ENCODE measurements at regions not wholly inside any gene's neighbourhood (a gene's known extent, or its start where the extent isn't known, plus 50 kb on each side); places are given as distances from the start of the nearest gene placed in this dataset.

GRCh38 chr2:220034426-220035130 lies 407.1 kb downstream of the SLC4A3 start:
- Mint-ChIP-seq H3K9me3 (peaks cover 3% of the 10 kb centered on the region), H3K4me1 (no peaks in the 10 kb centered on the region), H3K36me3 (ENCODE audit: low read depth) (no peaks in the 10 kb centered on the region), H3K27me3 (peaks cover 3% of the 10 kb centered on the region), H3K27ac (no peak overlapping the region), H3K4me3 (no peak overlapping the region)
- ATAC-seq (replicated peaks) = no peak

GRCh38 chr2:220036431-220036830 lies 409.0 kb downstream of the SLC4A3 start:
- H3K36me3 Mint-ChIP-seq (ENCODE audit: low read depth) = no peaks in the 10 kb centered on the region
- no peak for ATAC-seq (replicated peaks)
- H3K4me3 Mint-ChIP-seq = no peak overlapping the region

GRCh38 chr2:220040346-220040745 lies 412.9 kb downstream of the SLC4A3 start:
- peaks cover 5% of the 10 kb centered on the region for H3K27me3 Mint-ChIP-seq
- no peaks in the 10 kb centered on the region for H3K36me3 Mint-ChIP-seq (ENCODE audit: low read depth)
- ATAC-seq (replicated peaks) = no peak
- no peaks in the 10 kb centered on the region for H3K9me3 Mint-ChIP-seq
- no peak overlapping the region for H3K4me3 Mint-ChIP-seq
- no peaks in the 10 kb centered on the region for H3K4me1 Mint-ChIP-seq
- H3K27ac Mint-ChIP-seq = no peak overlapping the region

More at GRCh38 chr2:220036431-220036830, 409.0 kb downstream of the SLC4A3 start:
- H3K4me1 Mint-ChIP-seq = no peaks in the 10 kb centered on the region
- H3K9me3 Mint-ChIP-seq = no peaks in the 10 kb centered on the region
- H3K27ac Mint-ChIP-seq = no peak overlapping the region
- peaks cover 3% of the 10 kb centered on the region for H3K27me3 Mint-ChIP-seq

- Mint-ChIP-seq H3K9me3 (no peaks in the 10 kb centered on the region), H3K36me3 (ENCODE audit: low read depth) (no peaks in the 10 kb centered on the region), H3K27ac (no peak overlapping the region), H3K4me1 (no peaks in the 10 kb centered on the region), H3K27me3 (peaks cover 9% of the 10 kb centered on the region), H3K4me3 (no peak overlapping the region)
- ATAC-seq (replicated peaks) = no peak
These were observed 414.0 kb downstream of the SLC4A3 start for GRCh38 chr2:220041447-220041846.

- H3K4me1 Mint-ChIP-seq = no peaks in the 10 kb centered on the region
- H3K36me3 Mint-ChIP-seq (ENCODE audit: low read depth) = no peaks in the 10 kb centered on the region
- H3K27me3 Mint-ChIP-seq = peaks cover 10% of the 10 kb centered on the region
- H3K4me3 Mint-ChIP-seq = no peak overlapping the region
- H3K27ac Mint-ChIP-seq = no peak overlapping the region
- no peaks in the 10 kb centered on the region for H3K9me3 Mint-ChIP-seq
- ATAC-seq (replicated peaks) = no peak
These were observed 415.9 kb downstream of the SLC4A3 start for GRCh38 chr2:220043155-220043989.

- H3K4me3 Mint-ChIP-seq = no peak overlapping the region
- no peaks in the 10 kb centered on the region for H3K4me1 Mint-ChIP-seq
- H3K27ac Mint-ChIP-seq = no peak overlapping the region
- no peaks in the 10 kb centered on the region for H3K9me3 Mint-ChIP-seq
- no peaks in the 10 kb centered on the region for H3K36me3 Mint-ChIP-seq (ENCODE audit: low read depth)
- peaks cover 15% of the 10 kb centered on the region for H3K27me3 Mint-ChIP-seq
- ATAC-seq (replicated peaks) = no peak
These were observed 416.5 kb downstream of the SLC4A3 start for GRCh38 chr2:220043990-220044335.

GRCh38 chr2:220044383-220044782 lies 417.0 kb downstream of the SLC4A3 start:
- H3K9me3 Mint-ChIP-seq = no peaks in the 10 kb centered on the region
- H3K27me3 Mint-ChIP-seq = peaks cover 15% of the 10 kb centered on the region
- H3K36me3 Mint-ChIP-seq (ENCODE audit: low read depth) = no peaks in the 10 kb centered on the region
- ATAC-seq (replicated peaks) = no peak
- no peak overlapping the region for H3K27ac Mint-ChIP-seq
- H3K4me1 Mint-ChIP-seq = no peaks in the 10 kb centered on the region
- H3K4me3 Mint-ChIP-seq = no peak overlapping the region

GRCh38 chr2:220046507-220046906 lies 419.1 kb downstream of the SLC4A3 start:
- Mint-ChIP-seq H3K27me3 (peaks cover 15% of the 10 kb centered on the region), H3K4me1 (no peaks in the 10 kb centered on the region), H3K27ac (no peak overlapping the region), H3K36me3 (ENCODE audit: low read depth) (no peaks in the 10 kb centered on the region), H3K4me3 (no peak overlapping the region), H3K9me3 (no peaks in the 10 kb centered on the region)
- no peak for ATAC-seq (replicated peaks)

GRCh38 chr2:220051716-220052115 lies 424.3 kb downstream of the SLC4A3 start:
- no peaks in the 10 kb centered on the region for H3K36me3 Mint-ChIP-seq (ENCODE audit: low read depth)
- H3K4me3 Mint-ChIP-seq = no peak overlapping the region
- no peak for ATAC-seq (replicated peaks)
- no peaks in the 10 kb centered on the region for H3K9me3 Mint-ChIP-seq
- no peak overlapping the region for H3K27ac Mint-ChIP-seq
- peaks cover 6% of the 10 kb centered on the region for H3K27me3 Mint-ChIP-seq
- no peaks in the 10 kb centered on the region for H3K4me1 Mint-ChIP-seq

GRCh38 chr2:220053919-220054318 lies 426.5 kb downstream of the SLC4A3 start:
- no peak overlapping the region for H3K27ac Mint-ChIP-seq
- H3K36me3 Mint-ChIP-seq (ENCODE audit: low read depth) = no peaks in the 10 kb centered on the region
- no peaks in the 10 kb centered on the region for H3K9me3 Mint-ChIP-seq
- no peak overlapping the region for H3K4me3 Mint-ChIP-seq
- H3K27me3 Mint-ChIP-seq = no peaks in the 10 kb centered on the region
- no peak for ATAC-seq (replicated peaks)
- H3K4me1 Mint-ChIP-seq = no peaks in the 10 kb centered on the region

GRCh38 chr2:220057391-220057790 lies 430.0 kb downstream of the SLC4A3 start:
- no peaks in the 10 kb centered on the region for H3K27me3 Mint-ChIP-seq
- no peak for ATAC-seq (replicated peaks)
- no peaks in the 10 kb centered on the region for H3K36me3 Mint-ChIP-seq (ENCODE audit: low read depth)
- H3K27ac Mint-ChIP-seq = no peak overlapping the region
- H3K4me3 Mint-ChIP-seq = no peak overlapping the region
- H3K4me1 Mint-ChIP-seq = no peaks in the 10 kb centered on the region
- H3K9me3 Mint-ChIP-seq = no peaks in the 10 kb centered on the region

GRCh38 chr2:220057916-220058315 lies 430.5 kb downstream of the SLC4A3 start:
- Mint-ChIP-seq H3K27ac (no peak overlapping the region), H3K36me3 (ENCODE audit: low read depth) (no peaks in the 10 kb centered on the region), H3K27me3 (no peaks in the 10 kb centered on the region), H3K4me3 (no peak overlapping the region), H3K4me1 (no peaks in the 10 kb centered on the region), H3K9me3 (no peaks in the 10 kb centered on the region)
- no peak for ATAC-seq (replicated peaks)

GRCh38 chr2:220064111-220065030 lies 436.9 kb downstream of the SLC4A3 start:
- ATAC-seq (replicated peaks) = no peak
- H3K27me3 Mint-ChIP-seq = no peaks in the 10 kb centered on the region
- no peaks in the 10 kb centered on the region for H3K4me1 Mint-ChIP-seq
- H3K4me3 Mint-ChIP-seq = no peak overlapping the region
- H3K27ac Mint-ChIP-seq = no peak overlapping the region
- no peaks in the 10 kb centered on the region for H3K9me3 Mint-ChIP-seq
- no peaks in the 10 kb centered on the region for H3K36me3 Mint-ChIP-seq (ENCODE audit: low read depth)

GRCh38 chr2:220065581-220065980 lies 438.2 kb downstream of the SLC4A3 start:
- H3K27ac Mint-ChIP-seq = no peak overlapping the region
- no peaks in the 10 kb centered on the region for H3K36me3 Mint-ChIP-seq (ENCODE audit: low read depth)
- no peak overlapping the region for H3K4me3 Mint-ChIP-seq
- H3K27me3 Mint-ChIP-seq = no peaks in the 10 kb centered on the region
- ATAC-seq (replicated peaks) = no peak
- no peaks in the 10 kb centered on the region for H3K9me3 Mint-ChIP-seq
- H3K4me1 Mint-ChIP-seq = no peaks in the 10 kb centered on the region
